Frontal cortex (tissue), 3 donors: ENCODE measurements at regions not wholly inside any gene's neighbourhood (a gene's known extent, or its start where the extent isn't known, plus 50 kb on each side); places are given as distances from the start of the nearest gene placed in this dataset.
A peak's percentile ranks its signal among the peaks of the same experiment; 100 is the strongest.
"Not testable (repeated sequence)": the region's sequence is repeated elsewhere in the genome, so short reads cannot be mapped to it uniquely, and the experiment has no call there.

ENCODE experiments used
- DNase-seq, 2 donors: peaks; one replicate each; pipeline ENCODE4 v3.0.0; 2012; ENCODE audit warnings: low spot score in 2 of 2
- FAIRE-seq: peaks from 2 replicates; lab custom pipeline; 2012; peaks lifted over from hg19 to GRCh38; lab: Jason Lieb, UNC
- donor health status: control.
- donor health status: control.
- donor health status: control.

DNA sequence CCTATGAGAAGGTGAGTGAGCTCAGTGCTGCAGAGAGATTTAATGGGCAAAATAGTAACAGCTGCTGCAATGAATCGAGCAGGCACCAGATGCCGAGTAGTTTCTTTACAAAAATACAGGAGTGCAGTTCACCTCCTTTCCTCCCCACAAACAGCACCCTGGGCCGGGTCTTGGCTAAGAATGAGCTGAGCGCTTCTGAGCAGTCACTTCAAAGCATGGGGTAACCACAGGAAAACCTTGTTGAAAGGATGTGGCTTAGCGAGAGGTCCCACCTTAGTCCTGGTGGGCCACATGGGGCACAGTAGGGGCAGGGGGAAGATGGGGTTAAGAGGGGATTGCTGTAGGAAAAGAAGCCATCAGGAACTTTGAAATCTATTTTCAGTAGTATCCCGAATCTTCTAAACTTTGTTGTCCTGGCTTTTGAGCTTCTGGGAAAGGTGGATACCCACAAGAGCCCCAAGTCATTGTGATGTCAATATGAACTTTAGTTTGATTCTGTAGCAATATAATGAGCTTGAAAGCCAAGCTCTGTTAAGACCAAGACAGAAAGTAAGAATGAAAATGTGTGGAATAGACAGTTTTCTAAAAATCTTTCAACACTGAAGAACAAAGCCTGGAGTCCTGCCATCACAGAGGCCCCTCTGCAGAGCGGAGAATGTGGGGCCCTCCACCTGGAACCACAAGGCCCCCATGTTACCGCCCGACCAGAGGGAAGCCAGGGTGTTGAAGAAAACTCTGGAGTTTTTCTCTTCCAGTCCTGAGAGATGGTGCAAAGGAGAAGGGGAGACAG lies 101.0 kb upstream of the ZNF236 start:
- DNase-seq = no peak

GRCh38 chr18:76720683-76721082 lies 101.7 kb upstream of the ZNF236 start:
- DNase-seq (no peak), FAIRE-seq (no peak)

More for the DNA sequence above, 101.0 kb upstream of the ZNF236 start:
- FAIRE-seq = no peak

- no peak for DNase-seq
- no peak for FAIRE-seq
These were observed 107.2 kb upstream of the ZNF236 start for GRCh38 chr18:76715012-76715610.

GRCh38 chr18:76713432-76713831 lies 108.9 kb upstream of the ZNF236 start:
- FAIRE-seq (no peak), DNase-seq (no peak)

- FAIRE-seq (no peak), DNase-seq (no peak)
These were observed 109.7 kb upstream of the ZNF236 start for GRCh38 chr18:76712511-76713140.

- FAIRE-seq = no peak
- no peak for DNase-seq
These were observed 111.5 kb upstream of the ZNF236 start for GRCh38 chr18:76710646-76711520.

GRCh38 chr18:76709659-76710645 lies 112.4 kb upstream of the ZNF236 start:
- peak; percentile 43 for FAIRE-seq

DNA sequence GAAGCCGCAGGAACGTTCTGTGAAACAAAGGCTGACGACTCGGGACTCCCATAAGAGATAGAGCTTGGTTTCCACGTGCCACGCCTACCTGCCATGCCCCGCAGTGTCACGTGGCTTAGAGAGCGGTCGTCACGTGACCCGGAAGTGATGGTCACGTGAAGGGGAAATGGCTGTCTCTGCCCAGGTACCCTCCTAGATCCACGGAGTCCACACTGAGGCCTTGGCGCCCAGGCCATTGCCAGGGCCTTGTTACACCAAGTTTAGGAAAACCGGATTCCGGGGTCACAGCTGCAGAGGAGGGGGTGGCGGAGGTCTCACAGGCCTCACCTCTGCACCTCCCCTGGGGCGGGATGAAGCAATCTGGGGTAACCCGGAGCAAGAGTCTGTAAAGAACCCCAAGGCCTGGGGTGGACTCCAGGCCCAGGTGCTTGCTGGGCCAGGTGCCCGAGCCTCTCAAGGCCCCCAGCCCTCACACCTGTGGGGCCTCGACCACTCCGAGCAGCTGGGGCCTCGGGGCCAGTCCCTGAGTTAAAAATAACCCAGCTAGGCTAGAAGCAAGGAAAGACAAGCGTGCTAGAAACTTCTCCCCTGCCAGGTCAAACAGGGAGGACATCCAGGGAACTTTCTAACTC lies 113.5 kb upstream of the ZNF236 start:
- no peak for DNase-seq
- FAIRE-seq = no peak

More at GRCh38 chr18:76709659-76710645, 112.4 kb upstream of the ZNF236 start:
- DNase-seq = peak; percentile 55 to 73

DNA sequence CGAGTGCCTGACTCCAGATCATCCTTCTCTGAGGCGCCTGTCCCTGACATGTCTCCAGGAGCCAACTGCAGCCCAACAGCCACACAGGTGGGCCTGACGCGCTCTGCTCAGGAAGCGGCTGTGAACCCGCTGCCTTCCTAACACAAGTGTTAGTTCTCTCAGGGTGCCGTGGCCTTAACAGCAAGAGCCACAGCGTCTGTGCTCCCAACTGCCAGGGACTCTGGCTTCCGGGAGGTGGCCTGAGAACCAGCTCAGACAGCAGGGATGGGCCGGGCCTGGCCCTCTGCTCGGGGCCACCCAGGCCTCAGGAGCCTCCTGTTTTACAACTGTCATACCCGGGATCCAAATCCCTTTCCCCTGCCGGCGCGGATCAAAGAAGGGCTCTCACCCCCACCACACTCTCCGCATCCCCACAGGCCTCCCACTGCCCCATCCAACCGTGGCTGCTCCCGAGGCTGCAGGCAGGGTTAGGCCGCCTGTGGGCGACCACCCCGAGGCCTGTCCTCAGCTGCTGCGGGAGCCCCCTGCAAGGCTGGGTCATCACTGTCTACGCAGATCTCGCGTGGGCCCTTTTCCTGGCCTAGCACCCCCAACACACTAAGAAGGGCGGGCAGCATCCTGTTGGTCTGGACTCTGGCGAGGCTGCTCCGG lies 114.2 kb upstream of the ZNF236 start:
- FAIRE-seq (no peak), DNase-seq (no peak)

DNA sequence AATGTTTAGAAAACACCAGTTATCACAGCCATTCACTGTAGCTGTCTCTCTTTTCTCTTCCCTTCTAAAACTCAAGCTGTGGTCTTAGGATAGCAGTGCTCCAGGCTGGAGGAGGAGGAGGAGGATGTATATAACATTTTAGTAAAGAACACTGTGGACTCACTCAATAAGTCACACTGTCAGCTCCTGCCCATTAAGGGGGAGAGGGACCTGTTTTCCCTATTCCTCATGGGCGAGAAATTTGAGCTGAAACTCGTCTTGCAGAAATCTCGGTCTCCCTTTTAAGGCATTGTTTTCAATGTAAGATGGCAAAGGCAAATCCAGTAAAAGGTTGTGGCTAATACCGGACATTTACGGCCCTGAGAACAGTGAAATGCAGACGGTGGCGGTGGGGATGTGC lies 114.8 kb upstream of the ZNF236 start:
- FAIRE-seq (no peak), DNase-seq (no peak)

- FAIRE-seq, DNase-seq: not testable (repeated sequence)
These were observed 117.8 kb upstream of the ZNF236 start for GRCh38 chr18:76704589-76704988.

DNA sequence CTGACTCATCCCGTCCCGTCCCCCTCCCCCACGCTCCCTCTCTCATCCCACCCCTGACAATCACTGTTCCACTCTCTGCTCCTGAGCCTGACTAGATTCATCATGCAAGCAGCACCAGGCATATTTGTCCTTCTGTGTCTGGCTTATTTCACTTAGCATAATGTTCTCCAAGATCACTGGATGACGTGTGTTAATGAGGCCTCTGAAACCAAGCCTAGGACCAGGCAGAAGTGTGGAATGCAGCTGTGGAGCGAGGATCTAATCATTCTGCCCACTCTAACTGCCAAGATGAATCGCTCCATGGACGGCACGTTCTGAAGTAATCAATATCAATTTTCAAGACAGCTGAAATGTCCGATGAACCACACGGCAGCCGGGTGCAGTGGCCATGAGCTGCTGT lies 122.4 kb upstream of the ZNF236 start:
- FAIRE-seq (no peak), DNase-seq (no peak)

- no peak for DNase-seq
- FAIRE-seq = no peak
These were observed 124.9 kb upstream of the ZNF236 start for GRCh38 chr18:76697441-76697901.

- DNase-seq (no peak), FAIRE-seq (no peak)
These were observed 130.6 kb upstream of the ZNF236 start for GRCh38 chr18:76691800-76692199.

- FAIRE-seq (no peak), DNase-seq (no peak)
These were observed 132.6 kb upstream of the ZNF236 start for GRCh38 chr18:76689646-76690264.

- FAIRE-seq = no peak
These were observed 133.5 kb upstream of the ZNF236 start for GRCh38 chr18:76688724-76689472.

More at GRCh38 chr18:76688724-76689472, 133.5 kb upstream of the ZNF236 start:
- no peak for DNase-seq
